ENCODE measurements at regions not wholly inside any gene's neighbourhood (a gene's known extent, or its start where the extent isn't known, plus 50 kb on each side); places are given as distances from the start of the nearest gene placed in this dataset.

DNA sequence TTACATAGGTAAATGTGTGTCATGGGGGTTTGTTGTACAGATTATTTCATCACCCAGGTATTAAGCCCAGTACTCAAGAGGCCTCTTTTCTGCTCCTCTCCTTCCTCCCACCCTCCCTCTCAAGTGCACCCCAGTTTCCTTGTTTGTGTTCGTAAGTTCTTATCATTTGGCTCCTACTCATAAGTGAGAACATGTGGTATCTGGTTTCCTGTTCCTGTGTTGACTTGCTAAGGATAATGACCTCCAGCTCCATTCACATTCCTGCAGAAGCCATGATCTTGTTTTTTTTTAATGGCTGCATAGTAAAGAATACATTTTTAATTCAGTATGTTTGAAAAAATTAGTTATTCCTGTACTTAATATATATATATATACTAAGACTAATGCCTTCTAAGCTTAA lies 107.7 kb downstream of the CLDN17 start:
- TF ChIP-seq, protein P1, sequence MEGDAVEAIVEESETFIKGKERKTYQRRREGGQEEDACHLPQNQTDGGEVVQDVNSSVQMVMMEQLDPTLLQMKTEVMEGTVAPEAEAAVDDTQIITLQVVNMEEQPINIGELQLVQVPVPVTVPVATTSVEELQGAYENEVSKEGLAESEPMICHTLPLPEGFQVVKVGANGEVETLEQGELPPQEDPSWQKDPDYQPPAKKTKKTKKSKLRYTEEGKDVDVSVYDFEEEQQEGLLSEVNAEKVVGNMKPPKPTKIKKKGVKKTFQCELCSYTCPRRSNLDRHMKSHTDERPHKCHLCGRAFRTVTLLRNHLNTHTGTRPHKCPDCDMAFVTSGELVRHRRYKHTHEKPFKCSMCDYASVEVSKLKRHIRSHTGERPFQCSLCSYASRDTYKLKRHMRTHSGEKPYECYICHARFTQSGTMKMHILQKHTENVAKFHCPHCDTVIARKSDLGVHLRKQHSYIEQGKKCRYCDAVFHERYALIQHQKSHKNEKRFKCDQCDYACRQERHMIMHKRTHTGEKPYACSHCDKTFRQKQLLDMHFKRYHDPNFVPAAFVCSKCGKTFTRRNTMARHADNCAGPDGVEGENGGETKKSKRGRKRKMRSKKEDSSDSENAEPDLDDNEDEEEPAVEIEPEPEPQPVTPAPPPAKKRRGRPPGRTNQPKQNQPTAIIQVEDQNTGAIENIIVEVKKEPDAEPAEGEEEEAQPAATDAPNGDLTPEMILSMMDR (conservative IDR thresholded peaks at IDR 0.05 in 1 of 2, IDR thresholded peaks at IDR 0.05 in 1 of 2; ENCODE audit: low read depth in 1 of 2, low read length in 2 of 2) = no peak
- TF ChIP-seq EZH2 (IDR thresholded peaks at IDR 0.05; ENCODE audit: low read length, missing control alignments) = no peak

Data from fibroblast of lung (primary cell).